ENCODE measurements at regions not wholly inside any gene's neighbourhood (a gene's known extent, or its start where the extent isn't known, plus 50 kb on each side); places are given as distances from the start of the nearest gene placed in this dataset.

DNA sequence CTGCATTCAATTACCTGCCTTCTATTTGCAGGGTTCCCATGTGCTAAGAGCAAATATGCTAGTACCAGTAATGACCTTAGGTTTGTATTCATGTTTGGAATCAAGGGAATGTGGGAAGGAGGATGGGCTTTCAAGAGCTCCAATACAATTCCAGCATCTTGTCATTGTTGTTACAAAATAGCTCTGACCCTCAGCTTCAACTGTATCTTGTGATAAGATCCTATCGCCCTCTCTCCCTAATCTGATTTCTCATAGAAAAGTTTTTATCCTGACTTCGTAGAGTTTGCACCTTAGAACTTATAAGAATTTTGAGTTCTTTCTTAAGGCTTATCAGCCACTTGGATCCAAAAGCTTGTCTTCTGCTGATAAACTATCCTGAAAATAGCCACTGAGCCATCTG, 749.5 kb upstream of the ACVR2A start:
- TF ChIP-seq CTCF (conservative IDR thresholded peaks at IDR 0.05; ENCODE audit: low read depth, low read length) (no peak), EZH2 (IDR thresholded peaks at IDR 0.05; ENCODE audit: borderline replicate concordance, low read depth, low read length, poor library complexity, severe bottlenecking) (no peak)
